ENCODE measurements at regions not wholly inside any gene's neighbourhood (a gene's known extent, or its start where the extent isn't known, plus 50 kb on each side); places are given as distances from the start of the nearest gene placed in this dataset.

DNA sequence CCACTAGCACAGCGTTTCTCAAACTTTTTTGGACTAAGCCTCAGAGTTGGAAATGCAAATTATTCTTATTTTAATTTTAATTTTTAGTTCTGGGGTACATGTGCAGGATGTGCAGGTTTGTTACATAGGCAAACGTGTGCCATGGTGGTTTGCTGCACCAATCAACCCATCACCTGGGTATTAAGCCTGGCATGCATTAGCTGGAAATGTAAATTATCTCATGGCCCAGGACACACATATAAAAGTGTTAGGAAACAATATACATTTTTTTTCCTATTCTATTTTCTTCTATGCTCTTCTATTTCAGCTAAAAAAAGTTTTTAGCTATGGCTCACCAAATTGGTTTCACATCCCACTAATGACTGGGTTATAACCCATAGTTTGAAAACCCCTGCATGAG, 73.3 kb upstream of the LRIG1 start:
- intact Hi-C loops (cut with micrococcal nuclease): no loop called here
- Histone ChIP-seq H3K36me3 (no peaks in the 10 kb centered on the region), H3K27me3 (ENCODE audit: low read depth) (no peaks in the 10 kb centered on the region), H3K4me1 (no peaks in the 10 kb centered on the region), H3K9me3 (replicated peaks) (no peaks in the 10 kb centered on the region), H3K27ac (replicated peaks) (no peak overlapping the region), H3K4me3 (no peak overlapping the region)
- TF ChIP-seq, protein P1, sequence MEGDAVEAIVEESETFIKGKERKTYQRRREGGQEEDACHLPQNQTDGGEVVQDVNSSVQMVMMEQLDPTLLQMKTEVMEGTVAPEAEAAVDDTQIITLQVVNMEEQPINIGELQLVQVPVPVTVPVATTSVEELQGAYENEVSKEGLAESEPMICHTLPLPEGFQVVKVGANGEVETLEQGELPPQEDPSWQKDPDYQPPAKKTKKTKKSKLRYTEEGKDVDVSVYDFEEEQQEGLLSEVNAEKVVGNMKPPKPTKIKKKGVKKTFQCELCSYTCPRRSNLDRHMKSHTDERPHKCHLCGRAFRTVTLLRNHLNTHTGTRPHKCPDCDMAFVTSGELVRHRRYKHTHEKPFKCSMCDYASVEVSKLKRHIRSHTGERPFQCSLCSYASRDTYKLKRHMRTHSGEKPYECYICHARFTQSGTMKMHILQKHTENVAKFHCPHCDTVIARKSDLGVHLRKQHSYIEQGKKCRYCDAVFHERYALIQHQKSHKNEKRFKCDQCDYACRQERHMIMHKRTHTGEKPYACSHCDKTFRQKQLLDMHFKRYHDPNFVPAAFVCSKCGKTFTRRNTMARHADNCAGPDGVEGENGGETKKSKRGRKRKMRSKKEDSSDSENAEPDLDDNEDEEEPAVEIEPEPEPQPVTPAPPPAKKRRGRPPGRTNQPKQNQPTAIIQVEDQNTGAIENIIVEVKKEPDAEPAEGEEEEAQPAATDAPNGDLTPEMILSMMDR (IDR thresholded peaks at IDR 0.05; ENCODE audit: borderline replicate concordance): no peak
- no peak for DNase-seq

DNA sequence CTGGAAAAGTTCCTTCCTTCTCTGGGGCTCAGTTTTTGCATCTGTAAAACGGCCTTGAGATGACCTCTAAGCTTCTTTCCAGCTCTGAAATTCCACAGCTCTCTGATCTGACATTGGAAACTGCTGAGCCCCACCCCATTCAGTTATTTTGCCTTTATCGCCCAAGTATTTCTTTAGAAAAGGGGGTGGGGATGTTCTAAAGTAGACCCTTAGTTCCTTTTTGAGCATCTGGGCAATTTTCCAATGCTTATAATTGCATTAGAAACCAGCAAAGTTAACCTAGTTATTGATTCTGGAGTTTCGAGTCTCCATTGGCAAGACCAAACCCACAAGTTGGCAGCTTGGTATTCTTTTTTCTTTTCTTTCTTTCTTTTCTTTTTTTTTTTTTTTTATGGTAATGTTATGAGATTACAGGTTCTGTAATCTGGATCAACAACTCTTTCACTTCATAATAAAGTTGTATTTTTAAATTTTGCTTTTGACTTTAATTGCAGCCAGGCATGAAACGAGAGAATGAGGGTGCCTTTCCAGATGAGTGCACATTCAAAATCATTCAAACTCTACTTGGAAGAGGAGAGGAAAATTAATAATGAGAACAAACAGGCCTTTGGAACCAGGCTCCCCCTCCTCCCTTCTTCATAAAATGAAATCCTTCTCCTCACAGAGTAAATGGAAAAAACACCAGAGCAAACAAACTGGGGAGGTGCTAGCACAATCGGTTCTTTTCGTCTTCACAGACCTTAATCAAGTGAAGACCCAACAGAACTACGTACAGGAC, 76.8 kb upstream of the LRIG1 start:
- Histone ChIP-seq H3K27ac (replicated peaks) (no peak overlapping the region), H3K4me1 (no peaks in the 10 kb centered on the region), H3K9me3 (replicated peaks) (no peaks in the 10 kb centered on the region), H3K4me3 (no peak overlapping the region), H3K27me3 (ENCODE audit: low read depth) (no peaks in the 10 kb centered on the region), H3K36me3 (no peaks in the 10 kb centered on the region)
- DNase-seq: no peak
- intact Hi-C loops (cut with micrococcal nuclease): no loop called here
- TF ChIP-seq, protein P1 (IDR thresholded peaks at IDR 0.05; ENCODE audit: borderline replicate concordance): no peak

DNA sequence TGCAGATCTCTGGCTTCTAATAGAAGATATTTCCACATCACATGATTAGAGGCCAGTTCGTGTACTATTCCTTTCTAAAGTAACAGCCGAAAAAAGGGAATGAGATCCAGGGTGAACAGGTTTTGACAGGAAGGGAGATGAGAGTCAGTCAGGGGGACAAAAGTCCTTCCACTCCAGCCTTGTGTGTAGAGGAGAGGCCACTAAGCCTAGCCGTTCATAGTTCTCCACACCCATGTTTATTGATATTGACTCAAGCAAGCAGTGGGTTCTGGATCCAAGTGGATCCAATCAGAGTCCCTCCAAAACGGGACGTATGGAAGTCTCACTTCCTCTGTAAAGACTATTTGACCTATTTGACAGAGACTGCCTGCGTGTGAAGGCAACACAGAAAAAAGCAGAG, 80.4 kb upstream of the LRIG1 start:
- Histone ChIP-seq H3K27me3 (ENCODE audit: low read depth) (no peaks in the 10 kb centered on the region), H3K27ac (replicated peaks) (no peak overlapping the region), H3K9me3 (replicated peaks) (no peaks in the 10 kb centered on the region), H3K36me3 (no peaks in the 10 kb centered on the region), H3K4me1 (no peaks in the 10 kb centered on the region), H3K4me3 (no peak overlapping the region)
- intact Hi-C loops (cut with micrococcal nuclease): no loop called here
- no peak for DNase-seq
- TF ChIP-seq, protein P1 (IDR thresholded peaks at IDR 0.05; ENCODE audit: borderline replicate concordance): no peak

GRCh38 chr3:66582721-66583423, 82.0 kb upstream of the LRIG1 start:
- TF ChIP-seq, protein P1 (IDR thresholded peaks at IDR 0.05; ENCODE audit: borderline replicate concordance): no peak
- H3K4me1 ChIP-seq: no peaks in the 10 kb centered on the region
- H3K9me3 ChIP-seq (replicated peaks): no peaks in the 10 kb centered on the region
- no peaks in the 10 kb centered on the region for H3K27me3 ChIP-seq (ENCODE audit: low read depth)
- no peak overlapping the region for H3K4me3 ChIP-seq
- intact Hi-C loops (cut with micrococcal nuclease): no loop called here
- DNase-seq: no peak
- H3K36me3 ChIP-seq: no peaks in the 10 kb centered on the region
- H3K27ac ChIP-seq (replicated peaks): no peak overlapping the region

GRCh38 chr3:66583424-66584040, 82.7 kb upstream of the LRIG1 start:
- no peaks in the 10 kb centered on the region for H3K4me1 ChIP-seq
- H3K27ac ChIP-seq (replicated peaks): no peak overlapping the region
- DNase-seq: no peak
- no peak overlapping the region for H3K4me3 ChIP-seq
- TF ChIP-seq, protein P1 (IDR thresholded peaks at IDR 0.05; ENCODE audit: borderline replicate concordance): no peak
- H3K9me3 ChIP-seq (replicated peaks): no peaks in the 10 kb centered on the region
- no peaks in the 10 kb centered on the region for H3K27me3 ChIP-seq (ENCODE audit: low read depth)
- intact Hi-C loops (cut with micrococcal nuclease): no loop called here
- no peaks in the 10 kb centered on the region for H3K36me3 ChIP-seq

All from left ventricle myocardium inferior (tissue), 1 donor.